ENCODE measurements at regions not wholly inside any gene's neighbourhood (a gene's known extent, or its start where the extent isn't known, plus 50 kb on each side); places are given as distances from the start of the nearest gene placed in this dataset.
"Not testable (repeated sequence)": the region's sequence is repeated elsewhere in the genome, so short reads cannot be mapped to it uniquely, and the experiment has no call there.

DNA sequence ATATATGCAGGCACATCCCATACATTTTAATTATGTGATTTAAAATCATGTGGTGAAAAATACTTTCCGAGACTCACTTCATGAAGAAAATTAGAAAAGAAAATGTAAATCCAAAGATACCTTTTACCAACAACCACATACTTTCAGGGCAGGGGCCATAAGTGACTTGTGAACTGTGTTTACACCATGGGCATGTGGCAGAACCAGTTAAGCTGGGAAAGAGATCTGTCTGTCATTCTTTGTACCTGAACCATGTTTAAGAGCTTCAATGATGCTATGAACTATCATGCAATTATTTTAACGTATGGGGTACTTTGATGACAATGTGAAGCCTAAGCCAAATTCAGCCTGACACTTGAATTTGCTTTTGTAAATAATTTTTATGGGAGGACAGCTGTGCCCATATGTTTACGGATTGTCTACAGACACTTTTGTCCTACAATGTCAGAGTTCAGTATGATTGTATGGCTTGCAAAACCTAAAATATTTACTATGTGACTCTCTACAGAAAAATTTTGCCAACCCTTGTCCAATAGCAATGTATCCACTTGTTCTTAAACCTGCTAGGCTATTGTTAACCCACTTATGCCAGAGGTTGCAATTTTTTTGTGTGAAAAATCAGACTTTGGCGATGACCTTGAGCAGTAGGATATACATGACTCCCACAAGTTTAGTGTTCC lies 654.6 kb downstream of the TNS3 start:
- no peaks in the 10 kb centered on the region for H3K4me1 ChIP-seq
- 93 to 97% methylated on average over 4 of the region's 4 CpGs for WGBS, 2 donors
- no peaks in the 10 kb centered on the region for H3K36me3 ChIP-seq (ENCODE audit: low read depth, missing control alignments)
- H3K27me3 ChIP-seq = no peaks in the 10 kb centered on the region
- no peaks in the 10 kb centered on the region for H3K9me3 ChIP-seq
- no peak overlapping the region for H3K27ac ChIP-seq
- no peak for DNase-seq
- intact Hi-C loops (cut with DNase I; ENCODE audit: low total_unique reads) = no loop called here
- H3K4me3 ChIP-seq = no peak overlapping the region
- TF ChIP-seq, protein P1, sequence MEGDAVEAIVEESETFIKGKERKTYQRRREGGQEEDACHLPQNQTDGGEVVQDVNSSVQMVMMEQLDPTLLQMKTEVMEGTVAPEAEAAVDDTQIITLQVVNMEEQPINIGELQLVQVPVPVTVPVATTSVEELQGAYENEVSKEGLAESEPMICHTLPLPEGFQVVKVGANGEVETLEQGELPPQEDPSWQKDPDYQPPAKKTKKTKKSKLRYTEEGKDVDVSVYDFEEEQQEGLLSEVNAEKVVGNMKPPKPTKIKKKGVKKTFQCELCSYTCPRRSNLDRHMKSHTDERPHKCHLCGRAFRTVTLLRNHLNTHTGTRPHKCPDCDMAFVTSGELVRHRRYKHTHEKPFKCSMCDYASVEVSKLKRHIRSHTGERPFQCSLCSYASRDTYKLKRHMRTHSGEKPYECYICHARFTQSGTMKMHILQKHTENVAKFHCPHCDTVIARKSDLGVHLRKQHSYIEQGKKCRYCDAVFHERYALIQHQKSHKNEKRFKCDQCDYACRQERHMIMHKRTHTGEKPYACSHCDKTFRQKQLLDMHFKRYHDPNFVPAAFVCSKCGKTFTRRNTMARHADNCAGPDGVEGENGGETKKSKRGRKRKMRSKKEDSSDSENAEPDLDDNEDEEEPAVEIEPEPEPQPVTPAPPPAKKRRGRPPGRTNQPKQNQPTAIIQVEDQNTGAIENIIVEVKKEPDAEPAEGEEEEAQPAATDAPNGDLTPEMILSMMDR (IDR thresholded peaks at IDR 0.05) = no peak
- TF ChIP-seq POLR2A (IDR thresholded peaks at IDR 0.05) = no peak

DNA sequence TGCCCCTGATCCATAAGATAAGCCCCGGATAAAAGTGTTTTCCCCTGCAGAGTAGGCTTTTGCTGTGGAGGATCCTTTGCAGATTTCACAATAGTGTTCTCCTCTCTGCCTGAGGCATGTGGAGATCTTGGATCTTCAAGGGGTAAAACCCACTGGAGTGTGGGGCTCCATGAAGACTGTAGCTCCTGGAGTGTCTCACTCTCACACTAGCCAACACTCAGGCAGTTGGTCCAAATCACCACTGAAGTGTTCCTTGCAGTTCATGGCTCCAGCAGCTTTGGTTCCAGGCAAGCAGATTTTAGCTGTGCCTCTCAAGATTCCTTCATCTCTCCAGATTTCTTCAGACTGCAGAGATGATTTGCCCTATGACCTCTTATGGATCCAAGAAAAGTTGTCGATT lies 665.3 kb downstream of the TNS3 start:
- no peaks in the 10 kb centered on the region for H3K9me3 ChIP-seq
- DNase-seq = no peak
- H3K27ac ChIP-seq = no peak overlapping the region
- no peaks in the 10 kb centered on the region for H3K4me1 ChIP-seq
- TF ChIP-seq POLR2A (IDR thresholded peaks at IDR 0.05) = no peak
- TF ChIP-seq, protein P1 (IDR thresholded peaks at IDR 0.05) = no peak
- no peaks in the 10 kb centered on the region for H3K36me3 ChIP-seq (ENCODE audit: low read depth, missing control alignments)
- WGBS, 2 donors = 75 to 82% methylated on average over 2 of the region's 2 CpGs
- no peak overlapping the region for H3K4me3 ChIP-seq
- intact Hi-C loops (cut with DNase I; ENCODE audit: low total_unique reads) = no loop called here
- no peaks in the 10 kb centered on the region for H3K27me3 ChIP-seq

DNA sequence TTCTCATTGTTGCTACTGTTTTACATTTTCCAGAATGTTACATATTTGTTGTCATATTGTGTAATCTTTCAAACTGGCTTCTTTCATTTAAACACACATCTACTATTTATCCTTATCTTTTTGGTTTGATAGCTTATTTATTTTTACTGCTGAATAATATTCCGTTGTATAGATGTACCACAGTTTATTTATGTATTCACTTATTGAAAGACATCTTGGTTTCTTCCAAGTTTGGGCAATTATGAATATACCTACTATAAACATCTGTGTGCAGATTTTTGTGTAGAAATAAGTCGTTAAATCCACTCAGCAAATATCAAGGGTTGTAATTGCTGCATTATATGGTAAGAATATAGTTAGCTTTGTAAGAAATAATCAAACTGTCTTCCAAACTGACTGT lies 669.2 kb downstream of the TNS3 start:
- intact Hi-C loops (cut with DNase I; ENCODE audit: low total_unique reads) = no loop called here
- DNase-seq = no peak
- 86 to 92% methylated on average over 2 of the region's 2 CpGs for WGBS, 2 donors
- TF ChIP-seq, protein P1 (IDR thresholded peaks at IDR 0.05) = no peak
- TF ChIP-seq POLR2A (IDR thresholded peaks at IDR 0.05) = no peak
- Histone ChIP-seq H3K9me3 (no peaks in the 10 kb centered on the region), H3K4me3 (no peak overlapping the region), H3K4me1 (no peaks in the 10 kb centered on the region), H3K36me3 (ENCODE audit: low read depth, missing control alignments) (no peaks in the 10 kb centered on the region), H3K27me3 (no peaks in the 10 kb centered on the region), H3K27ac (no peak overlapping the region)

DNA sequence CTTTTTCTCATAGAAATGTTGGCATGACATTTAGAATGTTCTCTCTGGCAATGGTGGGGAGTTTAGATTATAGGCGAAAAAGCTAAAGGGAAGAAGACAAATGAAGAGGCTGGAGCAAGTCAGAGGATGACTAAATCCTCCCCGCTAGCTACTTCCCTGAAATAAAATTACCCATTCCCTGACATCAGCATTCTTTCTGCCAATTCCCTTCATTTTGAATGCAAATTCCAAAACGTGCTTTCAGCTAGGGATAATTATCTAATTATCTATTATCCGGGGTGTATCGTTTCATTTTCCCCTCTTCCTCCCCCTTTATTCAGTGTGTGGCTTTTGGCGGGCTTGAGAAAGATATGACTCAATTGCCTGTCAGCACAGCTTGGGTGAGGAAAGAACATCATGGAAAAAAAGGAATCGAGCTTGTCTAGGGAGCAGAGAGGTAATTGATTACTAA lies 672.3 kb downstream of the TNS3 start:
- TF ChIP-seq, protein P1 (IDR thresholded peaks at IDR 0.05) = no peak
- TF ChIP-seq POLR2A (IDR thresholded peaks at IDR 0.05) = no peak
- DNase-seq = no peak
- WGBS, 2 donors = 63 to 64% methylated on average over 7 of the region's 7 CpGs
- Histone ChIP-seq H3K36me3 (ENCODE audit: low read depth, missing control alignments) (no peaks in the 10 kb centered on the region), H3K4me1 (no peaks in the 10 kb centered on the region), H3K9me3 (no peaks in the 10 kb centered on the region), H3K27me3 (no peaks in the 10 kb centered on the region), H3K27ac (no peak overlapping the region), H3K4me3 (no peak overlapping the region)
- intact Hi-C loops (cut with DNase I; ENCODE audit: low total_unique reads) = no loop called here

DNA sequence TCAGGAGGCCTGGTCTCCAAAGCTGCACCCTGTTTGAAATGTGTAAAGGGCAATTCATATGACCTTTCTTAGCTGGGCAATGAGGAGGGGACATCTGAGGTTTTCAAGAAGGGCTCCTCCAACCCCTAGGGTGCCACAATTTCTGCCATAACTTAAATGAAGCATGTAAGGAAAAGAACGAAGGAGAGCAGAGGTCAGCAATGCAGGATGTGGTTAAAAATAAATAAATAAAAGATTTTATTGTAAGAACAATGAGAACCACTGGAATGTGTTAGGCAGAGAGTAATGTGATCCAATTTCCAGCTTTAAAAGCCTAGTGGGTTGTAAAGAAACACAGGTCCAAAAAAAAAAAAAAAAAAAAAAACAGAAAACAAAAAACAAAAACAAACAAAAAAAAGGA lies 673.1 kb downstream of the TNS3 start:
- no peak overlapping the region for H3K4me3 ChIP-seq
- DNase-seq = no peak
- no peak overlapping the region for H3K27ac ChIP-seq
- no peaks in the 10 kb centered on the region for H3K4me1 ChIP-seq
- WGBS, 2 donors = 39 to 52% methylated on average over 1 of the region's 1 CpG
- no peak for TF ChIP-seq POLR2A (IDR thresholded peaks at IDR 0.05)
- TF ChIP-seq, protein P1 (IDR thresholded peaks at IDR 0.05) = no peak
- no peaks in the 10 kb centered on the region for H3K36me3 ChIP-seq (ENCODE audit: low read depth, missing control alignments)
- no peaks in the 10 kb centered on the region for H3K27me3 ChIP-seq
- intact Hi-C loops (cut with DNase I; ENCODE audit: low total_unique reads) = no loop called here
- H3K9me3 ChIP-seq = no peaks in the 10 kb centered on the region

DNA sequence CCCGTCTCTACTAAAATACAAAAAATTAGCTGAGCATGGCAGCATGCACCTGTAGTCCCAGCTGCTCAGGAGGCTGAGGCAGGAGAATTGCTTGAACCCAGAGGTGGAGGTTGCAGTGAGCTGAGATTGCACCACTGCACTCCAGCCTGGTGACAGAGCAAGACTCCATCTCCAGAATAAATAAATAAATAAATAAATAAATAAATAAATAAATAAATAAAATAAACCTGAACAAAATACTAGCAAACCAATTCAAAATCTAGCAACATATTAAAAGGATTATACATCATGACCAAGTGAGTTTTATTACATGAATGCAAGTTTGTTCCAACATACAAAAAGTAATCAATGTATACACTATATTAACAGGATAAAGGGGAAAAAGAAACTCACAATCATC lies 677.4 kb downstream of the TNS3 start:
- intact Hi-C loops (cut with DNase I; ENCODE audit: low total_unique reads) = not testable (repeated sequence)

More for the DNA sequence above, 677.4 kb downstream of the TNS3 start:
- not testable (repeated sequence) for H3K27ac ChIP-seq; H3K27me3 ChIP-seq; H3K9me3 ChIP-seq; H3K4me1 ChIP-seq; DNase-seq; H3K36me3 ChIP-seq (ENCODE audit: low read depth, missing control alignments); H3K4me3 ChIP-seq
- 71 to 100% methylated on average over 1 of the region's 1 CpG for WGBS, 2 donors
